T-helper 2 cell treated with Interferon-gamma antibody and Interleukin-4, amounts not matched to agents 5 μg/mL and 100 μg/mL, for 36 hours (primary cell): ENCODE measurements at regions not wholly inside any gene's neighbourhood (a gene's known extent, or its start where the extent isn't known, plus 50 kb on each side); places are given as distances from the start of the nearest gene placed in this dataset.
A peak's percentile ranks its signal among the peaks of the same experiment; 100 is the strongest.

Experiments
- DNase-seq: peaks from one replicate; pipeline ENCODE4 v3.0.0; 2021; ENCODE audit warnings: low spot score
- H3K27ac Mint-ChIP-seq: one replicate; pipeline ENCODE4 v1.8.0; 2021; ENCODE audit warnings: mild to moderate bottlenecking, mixed read lengths
- H3K27me3 Mint-ChIP-seq: one replicate; pipeline ENCODE4 v1.8.0; 2021; ENCODE audit warnings: low read depth, mixed read lengths
- H3K36me3 Mint-ChIP-seq: one replicate; pipeline ENCODE4 v1.8.0; 2021; ENCODE audit warnings: low read depth, mixed read lengths
- H3K4me1 Mint-ChIP-seq: one replicate; pipeline ENCODE4 v1.8.0; 2021; ENCODE audit warnings: low read depth, mixed read lengths
- H3K4me3 Mint-ChIP-seq: one replicate; pipeline ENCODE4 v1.8.0; 2022; ENCODE audit warnings: mild to moderate bottlenecking, moderate library complexity, mixed read lengths
- H3K9me3 Mint-ChIP-seq: one replicate; pipeline ENCODE4 v1.8.0; 2021; ENCODE audit warnings: mixed read lengths

GRCh38 chr6:106035655-106036054, 50.5 kb upstream of the PRDM1 start:
- H3K4me1 Mint-ChIP-seq, result peaks cover 17% of the 10 kb centered on the region
- H3K27ac Mint-ChIP-seq, result no peak overlapping the region
- no peak for DNase-seq
- H3K27me3 Mint-ChIP-seq, result no peaks in the 10 kb centered on the region
- H3K36me3 Mint-ChIP-seq, result peaks cover 16% of the 10 kb centered on the region
- peaks cover 37% of the 10 kb centered on the region for H3K9me3 Mint-ChIP-seq
- no peak overlapping the region for H3K4me3 Mint-ChIP-seq

DNA sequence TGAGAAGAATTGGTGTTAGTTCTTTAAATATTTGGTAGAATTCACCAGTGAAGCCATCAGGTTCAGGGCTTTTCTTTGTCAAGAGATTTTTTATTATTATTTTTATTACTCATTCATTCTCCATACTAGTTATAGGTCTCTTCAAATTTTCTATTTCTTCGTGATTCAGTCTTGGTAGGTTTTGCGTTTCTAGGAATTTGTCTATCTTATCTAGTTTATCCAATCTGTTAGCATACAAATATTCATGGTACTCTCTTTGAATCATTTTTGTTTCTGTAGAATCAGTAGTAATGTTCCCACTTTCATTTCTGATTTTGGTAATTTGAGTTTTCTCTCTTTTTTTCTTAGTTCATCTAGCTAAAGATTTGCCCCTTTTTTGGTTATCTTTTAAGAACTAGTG, 52.3 kb upstream of the PRDM1 start:
- H3K4me1 Mint-ChIP-seq, result peaks cover 17% of the 10 kb centered on the region
- H3K27ac Mint-ChIP-seq, result peak overlapping the region; percentile 18
- H3K4me3 Mint-ChIP-seq, result no peak overlapping the region
- DNase-seq, result no peak
- peaks cover 16% of the 10 kb centered on the region for H3K36me3 Mint-ChIP-seq
- no peaks in the 10 kb centered on the region for H3K27me3 Mint-ChIP-seq
- peaks cover 37% of the 10 kb centered on the region for H3K9me3 Mint-ChIP-seq

GRCh38 chr6:106027758-106028157, 58.4 kb upstream of the PRDM1 start:
- Mint-ChIP-seq H3K27me3 (peaks cover 6% of the 10 kb centered on the region), H3K36me3 (peaks cover 3% of the 10 kb centered on the region), H3K27ac (no peak overlapping the region), H3K9me3 (no peaks in the 10 kb centered on the region), H3K4me3 (no peak overlapping the region), H3K4me1 (peaks cover 20% of the 10 kb centered on the region)
- no peak for DNase-seq

DNA sequence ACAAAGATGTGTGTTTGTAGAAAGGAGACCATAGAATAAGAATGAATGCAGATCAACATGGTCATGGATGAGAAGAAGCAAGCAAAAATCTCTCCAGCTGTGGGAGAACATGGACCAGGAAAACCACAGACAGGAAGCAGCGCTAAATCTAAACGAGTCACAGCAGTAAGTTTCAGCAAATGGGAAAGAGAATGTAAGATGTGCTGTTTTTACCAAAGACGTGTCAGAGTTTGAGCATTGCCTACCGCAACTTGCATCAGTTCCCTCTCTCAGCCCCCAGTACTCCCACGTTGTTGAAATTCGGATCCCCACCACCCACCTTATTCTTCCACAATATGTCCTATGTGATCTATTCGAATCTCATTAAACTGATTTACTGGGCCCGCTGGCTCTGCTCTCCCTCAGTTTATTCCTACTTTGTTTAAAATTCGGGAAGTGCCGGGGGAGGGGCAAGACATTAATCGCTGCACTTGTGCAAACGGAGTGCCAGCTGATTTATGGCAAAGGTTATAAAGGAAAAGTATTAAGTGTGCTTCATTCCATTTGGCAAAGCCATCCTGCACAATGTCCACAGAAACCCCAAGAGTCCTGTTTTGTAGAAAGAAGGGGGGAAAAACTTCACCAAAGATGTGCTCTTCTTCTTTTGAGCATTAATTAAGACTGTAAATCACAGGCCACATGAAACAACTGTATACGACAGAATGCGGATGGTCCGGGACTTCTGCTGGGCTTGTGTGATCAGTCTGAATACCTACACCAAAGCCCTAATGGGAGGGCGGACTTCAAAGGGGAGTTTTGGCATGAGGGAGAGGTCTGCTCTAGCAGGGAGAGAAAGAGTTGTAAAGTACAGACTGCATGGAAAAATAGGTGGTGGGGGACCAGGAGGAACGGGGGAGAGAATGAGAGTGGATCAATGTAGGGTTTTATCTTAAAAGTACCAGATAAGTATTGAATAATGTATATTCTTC, 59.1 kb upstream of the PRDM1 start:
- Mint-ChIP-seq H3K36me3 (peaks cover 3% of the 10 kb centered on the region), H3K27ac (no peak overlapping the region), H3K27me3 (peaks cover 6% of the 10 kb centered on the region), H3K4me1 (peaks cover 20% of the 10 kb centered on the region), H3K9me3 (no peaks in the 10 kb centered on the region), H3K4me3 (peak overlapping the region; percentile 14)
- peak; percentile 11 for DNase-seq

DNA sequence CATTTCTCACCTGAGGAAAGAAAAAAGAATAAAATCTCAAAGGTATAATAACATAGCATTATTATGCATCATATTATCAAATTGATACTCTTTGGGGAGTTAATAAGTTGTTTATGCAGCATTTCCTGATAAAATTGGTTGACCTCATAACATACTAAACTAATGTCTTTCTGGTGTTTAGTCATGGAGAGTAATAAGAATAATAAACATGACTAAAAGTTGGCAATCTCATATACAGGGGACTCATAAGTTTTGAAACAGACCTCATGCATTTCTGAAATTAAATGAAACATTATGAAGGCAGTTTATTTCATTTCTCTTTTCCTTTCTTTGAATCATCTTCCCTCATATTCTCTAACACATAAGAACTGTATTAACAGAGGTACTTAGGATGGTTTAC, 60.5 kb upstream of the PRDM1 start:
- Mint-ChIP-seq H3K36me3 (peaks cover 3% of the 10 kb centered on the region), H3K4me1 (peaks cover 19% of the 10 kb centered on the region), H3K27ac (no peak overlapping the region), H3K9me3 (no peaks in the 10 kb centered on the region), H3K27me3 (peaks cover 6% of the 10 kb centered on the region), H3K4me3 (no peak overlapping the region)
- DNase-seq, result no peak

- H3K27ac Mint-ChIP-seq, result no peak overlapping the region
- no peaks in the 10 kb centered on the region for H3K9me3 Mint-ChIP-seq
- peaks cover 1% of the 10 kb centered on the region for H3K36me3 Mint-ChIP-seq
- peaks cover 16% of the 10 kb centered on the region for H3K4me1 Mint-ChIP-seq
- H3K4me3 Mint-ChIP-seq, result no peak overlapping the region
- peaks cover 3% of the 10 kb centered on the region for H3K27me3 Mint-ChIP-seq
- DNase-seq, result no peak
Measured at GRCh38 chr6:106022801-106023200, 63.3 kb upstream of the PRDM1 start.

GRCh38 chr6:106017454-106017853, 68.7 kb upstream of the PRDM1 start:
- peaks cover 13% of the 10 kb centered on the region for H3K27me3 Mint-ChIP-seq
- no peak overlapping the region for H3K4me3 Mint-ChIP-seq
- H3K36me3 Mint-ChIP-seq, result no peaks in the 10 kb centered on the region
- no peak overlapping the region for H3K27ac Mint-ChIP-seq
- no peak for DNase-seq
- no peaks in the 10 kb centered on the region for H3K9me3 Mint-ChIP-seq
- peaks cover 4% of the 10 kb centered on the region for H3K4me1 Mint-ChIP-seq

DNA sequence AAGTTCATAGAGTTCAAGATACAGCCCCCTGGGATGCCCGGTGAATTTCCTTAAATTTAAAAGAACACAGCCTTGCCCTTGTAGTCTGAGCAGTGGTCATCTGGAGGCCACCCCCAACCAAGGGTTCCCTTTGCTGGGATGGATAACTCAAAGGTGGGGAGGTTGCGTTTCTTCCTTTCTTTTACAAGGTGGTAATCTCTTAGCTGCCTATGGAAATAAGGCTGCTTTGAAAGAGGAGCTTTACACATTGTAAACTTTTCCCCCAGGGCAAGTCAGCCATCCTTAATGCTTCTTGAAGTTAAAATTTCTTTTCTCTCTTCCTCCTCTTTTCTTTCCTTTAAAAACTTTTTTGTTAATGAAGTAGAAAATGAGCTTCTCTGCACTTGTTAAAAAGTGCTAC, 71.2 kb upstream of the PRDM1 start:
- Mint-ChIP-seq H3K36me3 (peaks cover 3% of the 10 kb centered on the region), H3K9me3 (no peaks in the 10 kb centered on the region), H3K4me1 (peaks cover 2% of the 10 kb centered on the region), H3K27ac (no peak overlapping the region), H3K4me3 (no peak overlapping the region), H3K27me3 (peaks cover 13% of the 10 kb centered on the region)
- DNase-seq, result no peak

DNA sequence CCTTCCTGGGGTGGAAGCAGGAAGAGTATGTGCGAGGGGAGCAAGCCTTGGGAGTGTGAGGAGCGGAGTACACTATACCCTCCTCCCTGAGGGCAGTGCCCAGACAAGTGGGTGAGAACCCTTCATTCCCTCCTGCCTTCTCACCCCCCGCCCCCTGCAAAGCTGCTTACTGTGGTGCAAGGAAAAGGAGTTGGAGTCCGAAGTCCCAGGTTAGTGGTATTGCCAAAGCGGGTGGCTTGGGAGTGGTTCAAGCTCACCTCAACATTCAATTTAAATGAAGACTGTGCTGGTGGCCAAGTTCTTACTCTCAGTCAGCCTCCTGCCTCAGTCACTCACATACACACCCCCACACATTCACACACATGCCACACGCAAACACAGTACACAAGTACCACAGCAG, 74.7 kb upstream of the PRDM1 start:
- DNase-seq, result no peak
- Mint-ChIP-seq H3K9me3 (peaks cover 3% of the 10 kb centered on the region), H3K4me1 (peaks cover 2% of the 10 kb centered on the region), H3K4me3 (no peak overlapping the region), H3K27ac (no peak overlapping the region), H3K27me3 (peaks cover 16% of the 10 kb centered on the region), H3K36me3 (peaks cover 3% of the 10 kb centered on the region)

GRCh38 chr6:106005954-106006353, 80.2 kb upstream of the PRDM1 start:
- H3K9me3 Mint-ChIP-seq, result peaks cover 3% of the 10 kb centered on the region
- DNase-seq, result no peak
- H3K4me3 Mint-ChIP-seq, result no peak overlapping the region
- no peak overlapping the region for H3K27ac Mint-ChIP-seq
- peaks cover 54% of the 10 kb centered on the region for H3K27me3 Mint-ChIP-seq
- peaks cover 4% of the 10 kb centered on the region for H3K36me3 Mint-ChIP-seq
- peaks cover 7% of the 10 kb centered on the region for H3K4me1 Mint-ChIP-seq

DNA sequence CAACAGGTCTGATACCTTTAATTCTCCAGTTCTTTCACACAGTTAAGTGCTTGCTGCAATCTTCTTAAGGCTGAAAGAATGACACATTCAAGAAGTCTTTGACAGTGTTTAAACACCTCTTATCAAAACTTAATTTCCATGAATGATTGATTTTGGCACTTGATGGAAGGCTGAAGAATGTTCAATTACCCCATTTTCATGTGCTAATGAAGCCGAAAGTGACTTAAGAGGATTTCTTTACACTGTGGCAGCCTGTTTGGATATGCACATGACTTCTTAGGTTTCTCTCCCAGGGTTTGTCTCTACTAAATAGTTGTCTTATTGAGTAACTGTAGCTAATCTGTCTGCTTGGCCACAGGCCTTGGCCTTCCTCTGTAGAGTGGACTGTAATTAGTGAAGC, 81.1 kb upstream of the PRDM1 start:
- H3K27ac Mint-ChIP-seq, result no peak overlapping the region
- peaks cover 7% of the 10 kb centered on the region for H3K4me1 Mint-ChIP-seq
- peaks cover 59% of the 10 kb centered on the region for H3K27me3 Mint-ChIP-seq
- peaks cover 3% of the 10 kb centered on the region for H3K9me3 Mint-ChIP-seq
- no peak overlapping the region for H3K4me3 Mint-ChIP-seq
- peaks cover 4% of the 10 kb centered on the region for H3K36me3 Mint-ChIP-seq
- no peak for DNase-seq

DNA sequence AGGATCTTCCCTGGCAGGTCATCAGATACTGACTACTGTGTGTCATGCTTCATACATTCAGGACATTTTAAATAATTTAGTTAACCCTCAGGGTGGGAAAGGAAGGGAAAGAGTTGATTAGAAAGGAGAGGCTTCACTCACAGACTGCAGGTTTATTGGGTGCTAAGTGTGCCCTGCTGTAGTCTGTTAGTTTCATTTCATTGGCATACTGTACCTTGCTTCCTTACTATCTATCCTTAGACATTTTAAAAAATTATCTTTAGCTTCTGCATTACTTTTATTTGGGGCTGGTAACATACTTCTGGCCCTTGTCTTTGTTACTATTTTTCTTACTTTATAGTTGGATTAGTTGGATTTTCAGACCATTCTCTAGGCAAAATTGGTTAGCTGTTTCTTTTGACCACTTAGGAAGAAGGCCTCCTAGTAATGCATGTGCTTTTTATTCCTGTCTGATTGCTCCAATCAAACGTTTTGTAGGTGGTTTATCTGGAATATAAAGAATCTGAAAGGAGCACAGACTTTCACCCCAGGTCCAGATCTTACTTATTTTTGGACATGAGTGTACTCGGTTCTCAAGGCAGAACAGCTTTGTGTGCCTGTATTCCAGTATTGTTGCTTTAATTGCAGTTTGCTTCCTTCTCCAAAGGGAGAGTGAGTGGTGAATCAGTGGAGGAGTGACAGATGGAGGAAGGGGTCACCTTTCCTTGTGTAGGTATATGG, 82.7 kb upstream of the PRDM1 start:
- Mint-ChIP-seq H3K27me3 (peaks cover 63% of the 10 kb centered on the region), H3K4me1 (peaks cover 7% of the 10 kb centered on the region)

GRCh38 chr6:106002005-106002404, 84.1 kb upstream of the PRDM1 start:
- H3K4me1 Mint-ChIP-seq, result peaks cover 12% of the 10 kb centered on the region
- no peak overlapping the region for H3K4me3 Mint-ChIP-seq
- peaks cover 4% of the 10 kb centered on the region for H3K36me3 Mint-ChIP-seq
- no peak for DNase-seq
- no peak overlapping the region for H3K27ac Mint-ChIP-seq
- peaks cover 3% of the 10 kb centered on the region for H3K9me3 Mint-ChIP-seq
- H3K27me3 Mint-ChIP-seq, result peaks cover 70% of the 10 kb centered on the region

More for the DNA sequence above, 82.7 kb upstream of the PRDM1 start:
- DNase-seq, result no peak
- peaks cover 4% of the 10 kb centered on the region for H3K36me3 Mint-ChIP-seq
- no peak overlapping the region for H3K4me3 Mint-ChIP-seq
- peaks cover 3% of the 10 kb centered on the region for H3K9me3 Mint-ChIP-seq
- H3K27ac Mint-ChIP-seq, result no peak overlapping the region

- H3K27me3 Mint-ChIP-seq, result peaks cover 67% of the 10 kb centered on the region
Measured at GRCh38 chr6:106000935-106001334, 85.2 kb upstream of the PRDM1 start.

More at GRCh38 chr6:106000935-106001334, 85.2 kb upstream of the PRDM1 start:
- Mint-ChIP-seq H3K4me1 (peaks cover 12% of the 10 kb centered on the region), H3K36me3 (peaks cover 4% of the 10 kb centered on the region), H3K4me3 (no peak overlapping the region), H3K9me3 (no peaks in the 10 kb centered on the region), H3K27ac (no peak overlapping the region)
- DNase-seq, result no peak
